ENCODE measurements at regions not wholly inside any gene's neighbourhood (a gene's known extent, or its start where the extent isn't known, plus 50 kb on each side); places are given as distances from the start of the nearest gene placed in this dataset.

DNA sequence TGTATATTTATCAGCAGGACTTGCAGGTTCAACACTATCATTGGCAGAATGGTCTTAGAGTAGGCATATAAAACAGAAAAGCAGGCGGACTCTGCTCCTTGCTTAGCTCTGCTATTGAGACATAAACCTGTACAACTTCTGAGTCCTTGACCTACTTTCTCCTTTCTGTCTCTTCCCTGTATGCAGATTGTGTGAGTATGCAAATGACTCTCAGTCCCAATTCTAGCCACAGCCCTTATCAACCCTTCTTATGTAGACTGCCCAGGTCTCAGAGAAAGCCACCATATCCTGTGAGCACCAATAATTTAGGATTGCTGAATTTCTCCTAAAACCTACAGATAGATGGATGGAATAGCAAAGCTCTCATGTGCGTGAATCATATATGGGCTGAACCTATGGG, 367.6 kb upstream of the DDI1 start:
- DNase-seq = no peak

DNA sequence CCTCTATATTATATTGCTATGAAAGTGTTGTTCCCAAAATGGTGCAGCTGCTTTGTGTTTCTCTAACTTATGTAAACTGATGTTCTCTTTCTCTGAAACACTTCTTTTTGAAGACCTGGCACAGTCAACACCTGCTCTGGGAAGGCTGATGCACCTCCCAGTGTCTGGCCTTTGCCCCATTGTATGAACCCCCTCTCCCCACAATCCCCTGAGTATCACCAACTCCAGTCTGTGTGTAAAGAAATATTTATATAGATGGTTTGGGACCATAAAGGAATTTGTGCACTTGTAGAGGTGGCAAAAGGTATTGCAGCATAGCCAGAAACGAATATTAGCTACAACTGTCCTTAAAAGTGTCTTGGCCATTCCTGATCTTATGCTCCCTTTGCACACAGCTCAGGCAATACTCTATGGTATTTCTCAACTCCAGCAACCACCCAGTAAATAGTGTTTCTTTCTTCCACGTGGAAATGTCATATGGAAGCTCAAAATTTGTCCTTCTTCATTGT, 365.2 kb upstream of the DDI1 start:
- DNase-seq = no peak

DNA sequence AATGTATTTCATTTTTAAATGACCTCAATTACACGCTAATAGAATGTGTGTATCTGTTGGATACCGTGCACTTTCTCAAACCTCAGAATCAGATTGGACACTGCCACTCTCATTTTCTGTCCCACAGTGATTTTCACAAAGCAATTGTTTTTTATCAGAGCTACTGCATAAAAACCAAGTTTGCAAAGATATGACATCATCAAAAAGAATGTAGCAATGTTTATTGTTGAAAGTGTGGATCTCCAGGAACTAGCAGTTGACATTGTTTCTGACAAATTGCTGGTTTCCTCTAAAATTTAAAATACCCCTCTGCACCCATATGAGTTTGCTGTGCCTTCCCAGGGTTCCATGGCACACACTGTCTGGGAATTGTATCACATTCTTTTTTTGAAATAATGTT, 362.7 kb upstream of the DDI1 start:
- no peak for DNase-seq

DNA sequence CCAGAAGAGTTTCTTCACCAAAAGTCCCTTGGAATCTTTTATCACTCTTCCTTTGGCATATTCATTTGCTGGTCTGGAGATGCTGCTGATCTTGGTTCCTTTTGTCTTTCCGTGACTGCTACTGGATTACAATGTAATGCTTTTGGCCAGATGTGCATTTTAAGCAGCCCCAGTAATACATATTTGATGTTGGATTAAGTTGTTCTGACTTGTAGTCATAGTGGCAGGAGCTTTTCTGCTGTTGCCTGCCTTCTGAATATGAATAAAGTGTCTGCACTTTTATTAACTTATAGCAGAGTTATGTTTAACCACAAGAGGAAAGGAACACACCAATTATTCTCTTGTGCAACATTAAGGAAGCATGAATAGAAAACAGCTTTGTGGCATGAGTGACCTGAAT, 360.0 kb upstream of the DDI1 start:
- DNase-seq = no peak

DNA sequence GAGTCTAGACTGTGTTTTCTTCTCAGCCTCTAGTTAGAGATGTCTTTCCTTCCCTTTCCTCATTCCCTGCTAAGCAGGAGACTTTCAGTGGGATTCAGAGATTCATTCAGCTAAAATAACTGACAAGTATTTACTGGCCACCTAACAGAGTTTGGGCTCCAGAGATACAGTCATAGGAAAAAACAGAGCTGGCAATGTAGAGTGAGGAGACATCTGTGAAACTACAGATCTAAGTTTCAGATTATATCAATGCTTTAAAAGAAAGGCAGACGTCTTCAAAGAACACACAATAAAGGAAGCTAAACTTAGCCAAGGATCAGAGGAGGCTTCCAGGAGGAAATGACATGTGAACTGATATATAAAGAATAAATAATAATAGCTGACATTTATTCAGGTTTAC, 355.6 kb upstream of the DDI1 start:
- no peak for DNase-seq

DNA sequence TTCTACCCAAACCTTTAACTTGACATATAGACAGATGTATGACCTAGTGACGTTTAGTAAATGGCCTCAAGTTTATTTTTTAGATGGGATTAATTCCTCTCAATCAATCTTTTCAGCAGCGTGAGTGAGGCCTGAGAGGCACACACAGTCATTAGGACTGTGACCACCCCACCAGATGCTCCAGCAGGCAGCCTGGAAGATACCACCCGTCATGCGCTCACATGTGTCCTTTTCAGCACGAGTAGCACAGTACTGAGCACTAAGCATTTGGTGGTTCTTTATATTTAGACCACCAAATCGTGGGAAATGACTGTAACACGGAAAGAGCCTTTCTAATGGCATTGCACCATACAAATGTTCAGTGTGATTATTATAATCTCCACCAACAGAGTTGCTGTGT, 354.6 kb upstream of the DDI1 start:
- no peak for DNase-seq

DNA sequence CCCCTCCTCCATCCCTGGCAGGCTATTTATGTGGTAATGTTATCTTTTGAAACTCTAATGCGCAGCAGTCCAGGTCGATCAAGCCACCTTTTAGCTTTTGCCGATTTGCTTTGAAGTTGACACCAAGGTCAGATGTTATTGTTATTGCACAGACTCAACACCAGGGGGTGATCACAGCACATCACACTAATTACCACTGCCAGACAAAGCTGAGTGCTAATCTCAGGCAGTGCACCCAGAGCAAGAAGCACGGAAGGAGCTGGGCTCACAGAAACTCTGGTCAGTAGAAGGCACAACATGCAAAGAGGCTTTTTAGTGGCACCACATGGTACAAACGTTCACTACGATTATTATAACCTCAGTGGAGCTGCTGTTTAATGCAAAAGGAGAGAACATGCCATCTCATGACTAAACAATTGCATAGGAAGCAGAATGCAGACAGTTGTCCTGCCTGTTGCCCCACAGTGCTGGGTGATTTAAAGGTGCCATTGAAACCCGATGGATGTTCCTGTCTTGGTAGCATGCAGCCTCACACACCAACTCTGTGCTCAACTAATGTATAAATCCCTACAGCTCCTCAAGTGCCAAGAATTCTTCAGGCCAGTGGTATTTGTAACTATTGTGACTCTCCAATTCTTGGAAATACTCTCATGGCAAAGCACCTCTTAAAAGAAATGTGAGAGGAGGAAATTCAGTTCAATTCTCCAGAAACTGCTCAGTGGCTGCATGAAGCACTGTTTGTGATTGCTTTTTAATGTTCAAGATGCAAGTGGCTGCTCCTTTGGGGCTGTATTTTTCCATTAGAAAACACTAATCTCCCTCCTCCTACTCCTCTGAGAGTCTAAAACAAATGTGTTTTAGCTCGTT, 353.9 kb upstream of the DDI1 start:
- DNase-seq = peak; percentile 11

DNA sequence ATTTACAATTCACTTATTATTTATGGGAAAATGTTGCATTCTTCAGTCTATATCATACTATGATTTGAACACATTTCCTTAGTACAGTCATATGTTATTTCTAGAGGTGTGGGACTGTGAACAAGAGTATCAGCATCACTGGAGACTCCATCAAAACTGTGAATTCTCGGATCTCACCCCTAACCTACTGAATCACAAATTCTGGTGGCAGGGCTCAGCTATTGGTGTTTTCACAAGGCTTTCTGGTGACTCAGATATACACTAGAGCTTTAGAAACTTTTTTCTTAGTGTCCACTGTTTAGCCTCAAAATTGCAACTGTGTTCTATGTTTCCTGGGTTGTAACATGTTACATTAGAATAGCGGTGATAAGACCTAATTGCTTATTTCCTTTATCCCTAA, 352.9 kb upstream of the DDI1 start:
- no peak for DNase-seq

DNA sequence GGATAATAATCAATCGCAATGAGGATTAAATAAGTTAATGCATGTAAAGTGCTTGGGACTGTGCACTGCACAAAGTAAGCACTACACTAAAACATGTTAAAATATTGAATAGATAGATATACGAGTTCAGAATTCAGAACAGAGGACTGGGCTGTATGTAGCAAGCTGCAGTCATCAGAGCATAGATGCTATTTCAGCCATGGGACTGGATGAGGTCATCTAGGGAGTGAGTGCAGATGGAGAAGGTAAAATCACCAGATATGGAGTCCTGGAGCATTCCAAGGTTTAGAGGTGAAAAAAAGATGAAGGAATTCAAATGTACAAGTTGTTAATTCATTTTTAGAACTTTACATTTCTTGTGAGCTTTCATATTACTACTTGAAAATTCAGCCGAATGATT, 347.5 kb upstream of the DDI1 start:
- no peak for DNase-seq

DNA sequence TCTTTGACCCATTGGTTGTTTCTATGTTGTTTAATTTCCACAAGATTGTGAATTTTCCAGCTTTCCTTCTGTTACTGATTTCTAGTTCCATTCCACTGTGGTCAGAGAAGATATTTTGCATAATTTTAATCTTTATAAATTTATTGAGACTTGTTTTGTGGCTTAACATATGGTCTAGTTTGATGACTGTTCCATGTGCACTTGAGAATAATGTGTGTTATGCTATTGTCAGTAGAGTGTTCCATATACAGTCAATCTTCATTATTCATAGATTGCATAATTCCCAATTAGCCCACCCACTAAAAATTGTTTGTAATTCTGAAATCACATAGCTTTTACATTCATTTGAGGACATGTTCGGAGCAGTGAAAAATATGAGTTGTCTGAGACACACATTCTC, 346.1 kb upstream of the DDI1 start:
- DNase-seq = no peak

DNA sequence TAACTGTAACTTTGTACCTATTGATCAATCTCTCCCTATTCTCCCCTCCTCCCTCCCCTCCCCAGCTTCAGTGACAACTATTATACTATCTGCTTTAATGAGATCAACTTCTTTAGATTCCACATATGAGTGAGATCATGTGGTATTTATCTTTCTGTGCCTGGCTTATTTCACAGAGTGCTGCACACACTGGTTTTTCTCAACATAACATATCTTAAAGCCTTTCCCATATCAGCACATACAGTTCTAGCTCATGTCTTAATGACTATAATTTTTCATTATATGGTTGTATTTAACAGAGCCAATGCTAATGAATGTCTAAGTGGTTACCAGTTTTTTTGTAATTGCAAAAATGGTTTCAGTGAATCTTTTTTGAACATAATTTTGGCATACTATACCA, 340.3 kb upstream of the DDI1 start:
- no peak for DNase-seq

DNA sequence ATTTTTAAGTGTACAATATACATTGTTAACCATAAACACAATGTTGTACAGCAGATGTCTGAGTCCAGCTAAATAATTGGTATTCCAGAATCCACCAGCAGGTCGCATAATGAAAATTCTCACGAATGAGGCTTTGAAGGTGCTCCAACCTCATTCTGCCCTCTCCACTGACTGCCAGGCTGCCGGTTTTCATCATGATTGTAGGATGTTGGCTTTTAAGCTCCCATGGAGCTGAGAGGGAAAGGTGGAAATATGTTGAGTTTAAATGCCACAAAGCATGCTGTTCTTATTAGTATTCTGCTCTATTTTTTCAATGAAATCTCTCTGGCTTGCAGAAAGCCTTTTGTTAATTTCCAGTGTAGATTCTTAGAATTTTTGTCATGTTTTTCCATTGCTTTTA, 337.2 kb upstream of the DDI1 start:
- DNase-seq = no peak

DNA sequence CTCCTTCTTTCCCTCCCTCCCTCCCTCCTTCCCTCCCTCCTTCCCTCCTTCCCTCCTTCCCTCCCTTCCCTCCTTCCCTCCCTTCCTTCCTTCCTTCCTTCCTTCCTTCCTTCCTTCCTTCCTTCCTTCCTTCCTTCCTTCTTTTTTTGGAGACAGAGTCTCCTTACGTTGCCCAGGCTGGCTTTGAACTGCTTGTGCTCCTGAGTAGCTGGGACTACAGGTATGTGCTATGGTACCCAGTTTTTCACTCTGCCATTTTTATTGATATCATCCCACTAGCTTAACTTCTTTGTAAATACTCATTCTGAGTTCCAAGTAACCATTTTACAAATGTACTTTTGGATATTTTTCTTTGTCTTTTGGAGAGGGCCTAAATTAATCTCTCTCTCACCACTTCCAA, 336.8 kb upstream of the DDI1 start:
- DNase-seq = no peak

DNA sequence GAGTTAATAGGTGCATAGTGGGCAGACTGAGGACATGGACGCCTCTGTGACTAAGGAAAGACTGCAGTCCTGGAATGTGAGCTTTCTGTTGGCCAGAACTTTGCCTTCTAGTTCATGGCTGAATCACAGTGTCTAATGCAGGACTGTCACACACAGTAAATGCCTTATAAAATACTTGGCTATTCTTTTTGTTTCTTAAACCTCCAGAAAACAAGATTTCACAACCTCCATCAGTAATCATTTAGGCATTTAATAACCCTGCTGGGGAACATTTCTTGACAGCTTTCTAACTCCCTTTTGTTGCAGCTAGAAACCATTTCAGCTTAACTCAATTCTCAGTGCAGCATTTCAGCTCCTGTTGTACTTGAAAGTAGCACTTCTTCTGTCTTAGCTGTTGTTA, 335.8 kb upstream of the DDI1 start:
- no peak for DNase-seq

DNA sequence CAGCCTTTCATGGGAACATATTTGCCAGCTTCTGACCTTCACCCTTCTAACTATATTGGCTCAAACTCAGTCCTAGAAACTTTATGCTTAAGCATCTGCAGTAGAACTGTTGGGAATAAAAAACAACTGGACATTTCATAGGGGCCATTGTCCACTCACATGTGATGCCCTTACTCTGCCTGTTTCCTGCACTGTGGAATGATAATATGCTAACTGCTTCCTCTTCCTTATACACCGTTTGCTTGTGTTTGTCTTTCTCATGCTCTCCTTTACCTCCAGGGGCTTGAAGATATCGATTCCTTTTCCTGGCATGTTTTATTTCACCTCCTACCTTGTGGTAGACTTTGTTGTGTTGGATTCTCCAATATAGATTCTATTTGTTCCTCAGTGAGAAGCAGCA, 333.0 kb upstream of the DDI1 start:
- DNase-seq = no peak

DNA sequence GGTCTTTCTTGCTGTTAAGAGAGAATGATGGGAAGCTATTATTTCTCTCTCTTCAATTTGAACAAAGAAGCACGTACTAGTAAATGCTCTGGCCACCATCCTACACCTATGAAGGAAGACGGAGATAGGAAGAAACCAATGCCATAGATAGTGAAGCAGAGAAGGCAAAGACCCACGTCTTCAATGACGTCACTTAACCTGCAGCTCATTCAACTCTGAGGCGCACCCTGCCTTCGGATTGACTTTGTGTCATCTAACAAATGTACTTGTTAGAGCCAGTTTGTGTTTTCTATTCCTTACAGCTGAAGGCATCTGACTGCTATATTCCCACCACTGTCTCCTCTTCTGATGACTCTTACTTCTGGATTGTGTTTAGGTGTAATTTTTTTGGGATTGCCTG, 332.5 kb upstream of the DDI1 start:
- no peak for DNase-seq

DNA sequence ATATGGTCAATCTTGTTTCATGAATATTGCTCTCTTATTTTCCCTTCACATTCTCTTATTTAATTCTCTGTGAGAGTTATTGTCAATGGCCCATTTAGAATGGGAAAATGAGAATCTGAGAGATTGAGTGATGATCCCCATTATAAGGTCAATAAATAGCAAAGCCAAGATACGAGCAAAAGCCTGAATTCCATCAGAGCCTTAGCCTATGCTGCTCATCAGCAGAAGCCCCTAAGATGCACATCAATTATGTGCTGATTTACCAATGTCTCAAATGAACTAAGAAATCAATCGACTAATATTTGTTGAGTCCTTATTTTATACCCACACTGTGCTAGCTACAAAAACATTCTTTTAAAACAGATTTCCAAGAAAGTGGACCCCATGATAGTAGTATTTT, 330.8 kb upstream of the DDI1 start:
- DNase-seq = no peak

DNA sequence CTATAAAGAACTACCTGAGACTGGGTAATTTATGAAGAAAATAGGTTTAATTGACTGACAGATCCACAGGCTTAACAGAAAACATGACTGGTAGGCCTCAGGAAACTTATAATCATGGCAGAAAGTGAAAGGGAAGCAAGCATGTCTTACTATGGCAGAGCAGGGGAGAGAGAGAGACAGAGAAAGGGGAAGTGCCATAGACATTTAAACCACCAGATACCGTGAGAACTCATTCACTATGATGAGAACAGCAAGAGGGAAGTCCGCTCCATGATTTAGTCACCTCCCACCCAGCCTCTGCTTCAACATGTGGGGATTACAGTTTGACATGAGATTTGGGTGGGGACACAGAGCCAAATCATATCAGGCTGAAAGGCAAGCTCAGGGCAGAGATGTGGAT, 327.1 kb upstream of the DDI1 start:
- DNase-seq = no peak

DNA sequence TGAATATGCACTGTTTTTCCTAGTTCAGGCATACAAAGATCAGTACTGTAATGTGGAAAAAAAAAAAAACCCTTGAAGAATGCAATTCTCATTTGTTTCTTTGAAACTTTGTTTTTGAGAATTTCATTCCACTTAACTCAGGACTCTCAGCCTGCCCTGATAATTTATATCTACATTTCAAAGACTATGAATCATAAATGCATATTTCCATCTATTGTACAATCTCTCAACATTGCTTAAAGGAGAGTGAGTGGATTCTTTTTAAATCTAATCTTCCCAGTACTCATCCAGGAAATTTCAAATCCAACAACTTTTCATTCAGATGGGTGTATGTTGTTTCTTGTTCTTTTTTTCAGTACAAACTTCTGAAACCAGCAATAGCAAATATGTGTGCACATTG, 322.2 kb upstream of the DDI1 start:
- DNase-seq = no peak

DNA sequence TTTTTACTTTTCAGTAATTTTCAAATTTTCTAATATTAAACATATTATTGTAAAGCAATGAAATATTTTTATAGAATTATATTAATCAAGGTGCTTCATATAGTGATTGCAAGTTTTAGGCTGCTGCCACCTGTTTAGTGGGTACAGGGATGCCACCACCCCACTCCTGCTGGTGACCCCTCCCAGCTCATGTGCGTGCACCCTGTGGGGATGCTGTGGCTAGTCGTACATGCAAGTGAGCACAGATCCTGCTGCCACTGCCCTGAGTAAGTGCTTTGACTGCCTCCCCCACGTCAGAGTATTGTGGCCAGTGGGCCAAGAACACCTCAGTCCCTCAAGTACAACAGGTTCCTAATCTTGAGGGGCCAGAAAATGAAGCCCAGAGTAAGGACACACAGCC, 320.1 kb upstream of the DDI1 start:
- DNase-seq = no peak

DNA sequence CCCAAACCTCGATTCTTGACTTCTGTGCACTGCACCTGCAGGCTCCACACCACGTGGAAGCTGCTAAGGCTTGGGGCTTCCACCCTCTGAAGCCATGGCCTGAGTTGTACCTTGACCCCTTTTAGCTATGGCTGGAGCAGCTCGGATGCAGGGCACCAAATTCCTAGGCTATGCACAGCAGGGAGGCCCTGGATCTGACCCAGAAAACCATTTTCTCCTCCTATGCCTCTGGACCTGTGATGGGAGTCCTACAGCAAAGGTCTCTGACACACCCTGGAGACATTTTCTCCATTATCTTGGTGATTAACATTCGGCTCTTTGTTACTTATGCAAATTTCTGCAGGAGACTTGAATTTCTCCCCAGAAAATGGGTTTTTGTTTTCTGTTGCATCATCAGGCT, 309.2 kb upstream of the DDI1 start:
- DNase-seq = no peak

DNA sequence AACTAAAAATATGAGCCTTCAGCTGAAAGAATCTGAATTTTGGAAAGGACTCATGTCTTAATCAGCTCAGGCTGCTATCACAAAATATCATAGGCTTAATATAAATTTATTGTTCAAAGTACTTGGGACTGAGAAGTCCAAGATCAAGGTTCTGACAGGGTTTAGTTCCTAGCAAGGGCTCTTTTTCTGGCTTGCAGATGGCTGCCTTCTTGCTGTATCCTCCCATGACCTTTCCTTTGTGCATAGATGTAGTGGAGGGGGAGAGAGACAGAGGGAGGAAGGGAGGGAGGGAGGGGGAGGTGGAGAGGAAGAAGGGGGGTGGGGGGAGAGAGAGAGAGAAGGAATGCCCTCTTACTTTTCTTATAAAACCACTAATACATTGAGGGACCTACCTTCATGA, 306.8 kb upstream of the DDI1 start:
- no peak for DNase-seq

DNA sequence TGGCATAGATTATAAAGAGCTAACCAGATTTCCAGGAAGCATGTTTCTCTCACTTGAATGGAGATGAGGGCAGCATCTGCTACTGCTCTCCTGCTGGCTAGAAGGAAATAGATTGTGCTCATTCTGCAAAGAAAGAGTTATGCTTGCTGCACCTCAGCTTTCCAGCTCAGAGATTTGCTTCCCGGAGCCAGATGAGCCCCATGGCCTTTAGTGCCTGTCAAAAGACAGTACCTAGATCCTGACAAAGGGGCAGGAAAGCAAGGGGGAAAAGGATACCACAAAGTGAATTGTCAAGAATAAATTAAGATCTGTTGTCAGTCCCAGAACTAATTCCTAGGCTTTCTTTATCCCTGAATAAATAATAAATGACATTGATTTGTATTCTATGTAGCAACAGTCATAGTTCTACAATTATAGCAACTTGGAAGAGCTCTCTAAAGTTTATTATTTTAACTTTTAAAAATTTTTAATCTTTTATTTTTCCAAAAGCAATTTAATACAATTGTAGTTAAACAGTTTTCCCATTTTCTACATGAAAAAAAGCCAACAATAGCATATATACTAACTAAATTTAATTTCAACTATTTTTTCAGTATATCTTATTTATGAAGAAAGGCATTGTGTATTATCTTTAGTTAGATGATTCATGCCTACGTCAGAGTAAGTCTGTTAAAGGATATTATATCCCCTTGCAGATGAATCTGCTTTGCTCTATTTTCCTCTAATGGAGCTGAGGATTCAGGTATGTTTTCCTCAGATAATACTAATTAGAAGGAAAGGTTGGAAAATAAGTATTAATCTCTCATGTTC, 306.1 kb upstream of the DDI1 start:
- no peak for DNase-seq

DNA sequence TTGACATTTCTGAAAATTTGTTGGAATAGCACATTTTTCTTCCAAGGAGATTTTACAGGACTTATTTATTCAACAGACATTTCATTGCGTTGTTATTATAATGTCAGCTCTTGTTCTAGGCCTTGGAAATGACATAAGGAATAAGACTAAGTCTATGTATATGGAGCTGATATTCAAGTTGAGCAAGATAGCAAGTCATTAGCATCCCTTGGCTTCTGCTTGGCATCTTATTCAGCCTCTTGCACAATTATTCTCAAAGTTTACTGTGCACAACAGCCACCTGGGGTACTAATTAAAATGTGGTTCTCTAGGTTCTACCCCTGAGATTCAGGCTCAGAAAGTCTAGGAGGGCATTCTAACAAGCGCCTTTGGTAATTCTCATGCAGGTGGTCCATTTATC, 304.8 kb upstream of the DDI1 start:
- no peak for DNase-seq
